Esophagus squamous epithelium (tissue), 5 donors: ENCODE measurements at regions not wholly inside any gene's neighbourhood (a gene's known extent, or its start where the extent isn't known, plus 50 kb on each side); places are given as distances from the start of the nearest gene placed in this dataset.

ENCODE experiments used
- DNase-seq: peaks from one replicate; lab custom pipeline; 2025; lab: John Stamatoyannopoulos, UW
- H3K27ac ChIP-seq, 4 donors: fragments of 200-600 bp; sonication (generic); one replicate each; pipeline ENCODE4 v1.5.1; 2016 to 2019; ENCODE audit warnings: mild to moderate bottlenecking in 1 of 4
- H3K27me3 ChIP-seq, 4 donors: fragments of 200-600 bp; sonication (generic); 1 replicate in 3 of 4; 2 replicates in 1 of 4; pipeline versions ENCODE4 v1.5.1 to v1.6.0; 2017 to 2021; ENCODE audit warnings: antibody characterized with exemption in 1 of 4
- H3K36me3 ChIP-seq, 3 donors: fragments of 200-600 bp; sonication (generic); one replicate each; pipeline ENCODE4 v1.5.1; 2016 to 2019
- H3K4me1 ChIP-seq, 3 donors: fragments of 200-600 bp; sonication (generic); one replicate each; pipeline ENCODE4 v1.5.1; 2017 to 2019
- H3K4me3 ChIP-seq, 4 donors: fragments of 200-600 bp; sonication (generic); 1 replicate in 3 of 4; 2 replicates in 1 of 4; pipeline ENCODE4 v1.5.1; 2016 to 2019; ENCODE audit warnings: mild to moderate bottlenecking in 2 of 4, moderate library complexity in 1 of 4
- H3K9me3 ChIP-seq, 3 donors: fragments of 200-600 bp; sonication (generic); one replicate each; pipeline ENCODE4 v1.5.1; 2016 to 2019
- POLR2A ChIP-seq, 4 donors: fragments of 450-650 bp; IDR thresholded peaks; one replicate each; pipeline ENCODE4 v1.6.1; 2017; ENCODE audit warnings: antibody characterized with exemption in 4 of 4, mild to moderate bottlenecking in 4 of 4, moderate library complexity in 3 of 4
- WGBS, 2 donors: methylation state at CpG; one replicate each; pipeline ENCODE4 v1.1.5; 2018; 5-methylcytosine and 5-hydroxymethylcytosine counted together
- intact Hi-C: fragments of 100-400 bp; cut with DNase I; formaldehyde crosslinking; loops from one replicate; pipeline ENCODE4 v1.15.0; 2022
- TF ChIP-seq, protein P1 (sequence below), 6 experiments: fragments of 450-650 bp in 4 of 6; fragments of 200-600 bp in 2 of 6; sonication (generic) in 2 of 6; IDR thresholded peaks; one replicate each; pipeline ENCODE4 v1.5.1; 2016 to 2019; ENCODE audit warnings: antibody characterized with exemption in 6 of 6, mild to moderate bottlenecking in 4 of 6, moderate library complexity in 4 of 6
- donor health status: DM: yes; HTN: yes; CAD: no.

DNA sequence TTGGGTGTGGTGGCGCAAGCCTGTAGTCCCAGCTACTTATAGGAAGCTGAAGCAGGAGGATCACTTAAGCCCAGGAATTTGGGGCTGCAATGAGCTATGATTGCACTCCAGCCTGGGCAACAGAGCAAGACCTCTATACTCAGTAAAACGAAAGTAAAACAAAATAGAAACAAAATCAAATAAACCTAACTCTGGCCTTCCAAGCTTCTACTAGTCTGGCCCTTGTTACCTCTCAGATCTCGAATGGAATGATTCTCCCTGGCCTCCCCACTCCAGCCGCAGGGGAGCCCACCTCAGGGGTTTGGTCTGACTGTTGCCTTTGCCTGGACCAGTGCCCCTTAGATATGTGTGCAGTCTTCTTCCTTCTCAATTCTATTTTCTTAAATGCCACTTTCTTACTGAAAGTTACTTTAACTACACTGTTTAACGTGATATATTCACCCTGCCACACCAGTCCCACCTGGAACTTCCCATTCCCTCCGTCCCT, 160.0 kb upstream of the GCFC2 start:
- Histone ChIP-seq H3K4me1 (no peaks in the 10 kb centered on the region), H3K36me3 (no peaks in the 10 kb centered on the region), H3K27me3 (no peaks in the 10 kb centered on the region), H3K27ac (no peak overlapping the region), H3K9me3 (no peaks in the 10 kb centered on the region), H3K4me3 (no peak overlapping the region)
- no peak for DNase-seq
- TF ChIP-seq, protein P1, sequence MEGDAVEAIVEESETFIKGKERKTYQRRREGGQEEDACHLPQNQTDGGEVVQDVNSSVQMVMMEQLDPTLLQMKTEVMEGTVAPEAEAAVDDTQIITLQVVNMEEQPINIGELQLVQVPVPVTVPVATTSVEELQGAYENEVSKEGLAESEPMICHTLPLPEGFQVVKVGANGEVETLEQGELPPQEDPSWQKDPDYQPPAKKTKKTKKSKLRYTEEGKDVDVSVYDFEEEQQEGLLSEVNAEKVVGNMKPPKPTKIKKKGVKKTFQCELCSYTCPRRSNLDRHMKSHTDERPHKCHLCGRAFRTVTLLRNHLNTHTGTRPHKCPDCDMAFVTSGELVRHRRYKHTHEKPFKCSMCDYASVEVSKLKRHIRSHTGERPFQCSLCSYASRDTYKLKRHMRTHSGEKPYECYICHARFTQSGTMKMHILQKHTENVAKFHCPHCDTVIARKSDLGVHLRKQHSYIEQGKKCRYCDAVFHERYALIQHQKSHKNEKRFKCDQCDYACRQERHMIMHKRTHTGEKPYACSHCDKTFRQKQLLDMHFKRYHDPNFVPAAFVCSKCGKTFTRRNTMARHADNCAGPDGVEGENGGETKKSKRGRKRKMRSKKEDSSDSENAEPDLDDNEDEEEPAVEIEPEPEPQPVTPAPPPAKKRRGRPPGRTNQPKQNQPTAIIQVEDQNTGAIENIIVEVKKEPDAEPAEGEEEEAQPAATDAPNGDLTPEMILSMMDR (IDR thresholded peaks at IDR 0.05): no peak
- intact Hi-C loops: no loop called here
- 56 to 61% methylated on average over 6 of the region's 6 CpGs for WGBS, 2 donors

- no peak overlapping the region for H3K27ac ChIP-seq
- TF ChIP-seq POLR2A (IDR thresholded peaks at IDR 0.05): no peak
- TF ChIP-seq, protein P1 (IDR thresholded peaks at IDR 0.05): no peak
- H3K27me3 ChIP-seq: no peaks in the 10 kb centered on the region
- 25 to 28% methylated on average over 4 of the region's 4 CpGs for WGBS, 2 donors
- no peak overlapping the region for H3K4me3 ChIP-seq
- no peaks in the 10 kb centered on the region for H3K4me1 ChIP-seq
- no peaks in the 10 kb centered on the region for H3K9me3 ChIP-seq
- H3K36me3 ChIP-seq: no peaks in the 10 kb centered on the region
- intact Hi-C loops: no loop called here
- no peak for DNase-seq
Observed at GRCh38 chr2:75870133-75870532, 159.4 kb upstream of the GCFC2 start.

DNA sequence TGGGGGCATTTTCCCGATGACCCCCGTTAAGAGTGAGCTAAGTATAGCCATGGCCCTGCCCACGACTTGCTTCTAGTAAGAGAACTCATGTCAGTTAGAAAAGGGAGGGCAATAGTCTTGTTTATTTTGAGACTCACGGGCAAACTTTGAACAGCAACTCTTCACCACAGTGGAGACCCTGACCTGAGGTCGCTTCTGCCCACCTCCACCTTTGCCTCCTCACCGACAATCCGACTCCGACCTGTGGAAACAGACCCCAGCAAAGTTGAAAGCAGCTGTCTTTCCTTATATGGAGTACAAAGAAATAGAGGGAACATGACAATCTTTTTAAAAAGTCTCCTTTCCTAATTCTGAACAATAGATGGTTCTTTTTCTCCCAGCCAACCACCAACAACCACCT, 155.0 kb upstream of the GCFC2 start:
- TF ChIP-seq, protein P1 (IDR thresholded peaks at IDR 0.05): no peak
- no peak for TF ChIP-seq POLR2A (IDR thresholded peaks at IDR 0.05)
- Histone ChIP-seq H3K27ac (no peak overlapping the region), H3K27me3 (no peaks in the 10 kb centered on the region), H3K4me1 (no peaks in the 10 kb centered on the region), H3K4me3 (no peak overlapping the region), H3K36me3 (no peaks in the 10 kb centered on the region), H3K9me3 (no peaks in the 10 kb centered on the region)
- 54 to 61% methylated on average over 8 of the region's 8 CpGs for WGBS, 2 donors
- intact Hi-C loops: no loop called here
- DNase-seq: no peak

DNA sequence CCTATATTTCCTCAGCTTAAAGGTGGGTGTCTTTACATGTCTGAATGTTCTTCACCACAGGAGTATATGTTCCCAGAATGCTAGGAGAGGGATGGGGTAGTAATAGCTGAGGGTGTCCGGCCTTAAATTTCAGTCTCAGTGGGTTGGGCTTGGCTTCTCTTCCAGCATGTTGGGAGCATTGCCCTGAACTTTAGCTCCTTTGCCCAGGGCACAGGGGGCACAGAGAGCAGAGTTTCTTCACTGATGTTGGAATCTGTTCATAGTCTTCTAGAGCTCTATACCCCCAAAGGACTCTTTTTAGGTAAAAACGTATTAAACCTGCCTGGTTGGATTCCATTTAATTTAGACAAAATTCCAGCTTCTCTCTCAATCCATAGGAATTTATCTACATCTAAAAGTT, 154.4 kb upstream of the GCFC2 start:
- H3K27ac ChIP-seq: no peak overlapping the region
- H3K36me3 ChIP-seq: no peaks in the 10 kb centered on the region
- no peak for DNase-seq
- intact Hi-C loops: no loop called here
- WGBS, 2 donors: 64 to 76% methylated on average over 2 of the region's 2 CpGs
- no peaks in the 10 kb centered on the region for H3K4me1 ChIP-seq
- H3K27me3 ChIP-seq: no peaks in the 10 kb centered on the region
- no peak overlapping the region for H3K4me3 ChIP-seq
- TF ChIP-seq POLR2A (IDR thresholded peaks at IDR 0.05): no peak
- TF ChIP-seq, protein P1 (IDR thresholded peaks at IDR 0.05): no peak
- no peaks in the 10 kb centered on the region for H3K9me3 ChIP-seq

GRCh38 chr2:75862547-75862946, 151.8 kb upstream of the GCFC2 start:
- Histone ChIP-seq H3K9me3 (no peaks in the 10 kb centered on the region), H3K27ac (no peak overlapping the region), H3K36me3 (no peaks in the 10 kb centered on the region), H3K4me1 (no peaks in the 10 kb centered on the region), H3K27me3 (no peaks in the 10 kb centered on the region), H3K4me3 (no peak overlapping the region)
- WGBS, 2 donors: 28 to 57% methylated on average over 3 of the region's 3 CpGs
- no peak for DNase-seq
- TF ChIP-seq, protein P1 (IDR thresholded peaks at IDR 0.05): no peak
- TF ChIP-seq POLR2A (IDR thresholded peaks at IDR 0.05): no peak
- intact Hi-C loops: no loop called here
